WTC11 (cell line): ENCODE measurements at regions not wholly inside any gene's neighbourhood (a gene's known extent, or its start where the extent isn't known, plus 50 kb on each side); places are given as distances from the start of the nearest gene placed in this dataset.

Experiments used
- CTCF ChIP-seq: fragments of 200-600 bp; IDR thresholded peaks from 2 replicates; pipeline ENCODE4 v1.8.0; 2022; ENCODE audit warnings: antibody characterized with exemption
- FOXP1 ChIP-seq: sonication (generic); formaldehyde crosslinking; IDR thresholded peaks from 2 replicates; pipeline ENCODE4 v1.8.0; 2022; ENCODE audit warnings: missing genetic modification reagents, mild to moderate bottlenecking, moderate library complexity, borderline replicate concordance
- HMGA2 ChIP-seq: fragments of 250-450 bp; sonication (Bioruptor Pico); IDR thresholded peaks from 2 replicates; pipeline ENCODE4 v1.4.0; 2021; ENCODE audit warnings: mild to moderate bottlenecking, moderate library complexity
- STAT6 ChIP-seq: sonication (generic); formaldehyde crosslinking; conservative IDR thresholded peaks from 2 replicates; pipeline ENCODE4 v1.8.1; 2023; ENCODE audit warnings: mild to moderate bottlenecking, low read depth, missing genetic modification reagents, moderate library complexity
- TEAD1 ChIP-seq: sonication (generic); formaldehyde crosslinking; IDR thresholded peaks from 2 replicates; pipeline ENCODE4 v1.8.0; 2022; ENCODE audit warnings: mild to moderate bottlenecking, missing genetic modification reagents
- ZBTB21 ChIP-seq: sonication (generic); formaldehyde crosslinking; IDR thresholded peaks from 2 replicates; pipeline ENCODE4 v1.8.1; 2023; ENCODE audit warnings: mild to moderate bottlenecking, missing genetic modification reagents, borderline replicate concordance
- ZNF138 ChIP-seq: sonication (generic); formaldehyde crosslinking; conservative IDR thresholded peaks from 2 replicates; pipeline ENCODE4 v1.8.1; 2022; ENCODE audit warnings: mild to moderate bottlenecking, moderate library complexity, missing genetic modification reagents

GRCh38 chr3:146305808-146306423 lies 55.0 kb upstream of the PLSCR4 start:
- TF ChIP-seq CTCF (no peak), ZNF138 (CRISPR knock-in tag) (no peak), ZBTB21 (CRISPR knock-in tag) (no peak), STAT6 (no peak), FOXP1 (CRISPR knock-in tag) (no peak), HMGA2 (CRISPR knock-in tag) (no peak), TEAD1 (CRISPR knock-in tag) (no peak)
